ENCODE measurements at regions not wholly inside any gene's neighbourhood (a gene's known extent, or its start where the extent isn't known, plus 50 kb on each side); places are given as distances from the start of the nearest gene placed in this dataset.

- Histone ChIP-seq H3K27me3 (ENCODE audit: insufficient read depth, low read length) (no peaks in the 10 kb centered on the region), H3K79me2 (ENCODE audit: insufficient read depth, low read length) (no peaks in the 10 kb centered on the region), H2AFZ (ENCODE audit: low read depth, low read length, poor library complexity, severe bottlenecking) (no peak overlapping the region), H3K9ac (ENCODE audit: low read length) (no peak overlapping the region), H3K36me3 (ENCODE audit: control insufficient read depth in 1 of 2, insufficient read depth in 2 of 2, low read length in 2 of 2) (no peaks in the 10 kb centered on the region), H3K4me2 (ENCODE audit: low read length) (no peak overlapping the region), H3K4me3 (replicated peaks in 1 of 2; ENCODE audit: low read depth in 1 of 2, low read length in 2 of 2) (no peak overlapping the region), H3K4me1 (ENCODE audit: control insufficient read depth in 1 of 2, insufficient read depth in 2 of 2, low read length in 2 of 2) (no peaks in the 10 kb centered on the region), H4K20me1 (ENCODE audit: insufficient read depth) (no peaks in the 10 kb centered on the region), H3K9me2 (ENCODE audit: insufficient read depth) (no peaks in the 10 kb centered on the region), H3K27ac (ENCODE audit: low read depth, low read length) (no peak overlapping the region), H3K9me3 (ENCODE audit: control insufficient read depth in 1 of 2, insufficient read depth in 1 of 2, low read depth in 1 of 2, low read length in 2 of 2) (no peaks in the 10 kb centered on the region)
- ChIA-PET RAD21 (ENCODE audit: low non-redundant PET in 1 of 2, low total read pairs in 2 of 2, uncharacterized antibody in 2 of 2, unreplicated experiment in 2 of 2) (no interaction called here), POLR2A (no interaction called here), CTCF (no interaction called here)
- DNase-seq (ENCODE audit: low read depth, low spot score) (no peak), ATAC-seq (no peak)
- intact Hi-C loops (cut with micrococcal nuclease), result no loop called here
- BruUV-seq (replicated peaks), result no TSS peak
- TF ChIP-seq SP1 (IDR thresholded peaks at IDR 0.05; ENCODE audit: low read depth), result no peak
- TF ChIP-seq SRF (IDR thresholded peaks at IDR 0.05; ENCODE audit: low read depth), result no peak
- TF ChIP-seq ATF3 (IDR thresholded peaks at IDR 0.05), result no peak
- TF ChIP-seq JUND (IDR thresholded peaks at IDR 0.05), result no peak
- TF ChIP-seq REST (IDR thresholded peaks at IDR 0.05; ENCODE audit: low read depth), result no peak
- no peak for TF ChIP-seq CTCF (IDR thresholded peaks at IDR 0.05 in 2 of 3, conservative IDR thresholded peaks at IDR 0.05 in 1 of 3; ENCODE audit: borderline replicate concordance in 1 of 3, insufficient read depth in 1 of 3, low read depth in 2 of 3, low read length in 2 of 3)
- TF ChIP-seq ELF1 (IDR thresholded peaks at IDR 0.05; ENCODE audit: borderline replicate concordance, low read depth), result no peak
- no peak for TF ChIP-seq EZH2phosphoT487 (IDR thresholded peaks at IDR 0.05; ENCODE audit: borderline replicate concordance)
- TF ChIP-seq TCF7L2 (IDR thresholded peaks at IDR 0.05; ENCODE audit: borderline replicate concordance, extremely low read depth, insufficient read depth, insufficient read length), result no peak
- TF ChIP-seq ZBTB33 (IDR thresholded peaks at IDR 0.05; ENCODE audit: extremely low read depth, insufficient replicate concordance, low read length), result no peak
- TF ChIP-seq FOSL1 (IDR thresholded peaks at IDR 0.05; ENCODE audit: low read depth), result no peak
- TF ChIP-seq CEBPB (IDR thresholded peaks at IDR 0.05; ENCODE audit: low read depth), result no peak
- no peak for TF ChIP-seq POLR2AphosphoS5 (IDR thresholded peaks at IDR 0.05; ENCODE audit: low read depth, low read length)
Observed at GRCh38 chr13:34411894-34412293, 530.2 kb upstream of the NBEA start.
